GM10266 (cell line): ENCODE measurements at regions not wholly inside any gene's neighbourhood (a gene's known extent, or its start where the extent isn't known, plus 50 kb on each side); places are given as distances from the start of the nearest gene placed in this dataset.

Experiments
- DNase-seq: peaks from one replicate; pipeline ENCODE4 v3.0.0; 2012; ENCODE audit errors: extremely low spot score
- TF ChIP-seq, protein P1 (sequence below): IDR thresholded peaks from 2 replicates; pipeline ENCODE4 v1.5.1; 2012; ENCODE audit warnings: mild to moderate bottlenecking, low read depth; ENCODE audit not compliant: control insufficient read depth, insufficient read depth; ENCODE audit errors: missing control alignments

DNA sequence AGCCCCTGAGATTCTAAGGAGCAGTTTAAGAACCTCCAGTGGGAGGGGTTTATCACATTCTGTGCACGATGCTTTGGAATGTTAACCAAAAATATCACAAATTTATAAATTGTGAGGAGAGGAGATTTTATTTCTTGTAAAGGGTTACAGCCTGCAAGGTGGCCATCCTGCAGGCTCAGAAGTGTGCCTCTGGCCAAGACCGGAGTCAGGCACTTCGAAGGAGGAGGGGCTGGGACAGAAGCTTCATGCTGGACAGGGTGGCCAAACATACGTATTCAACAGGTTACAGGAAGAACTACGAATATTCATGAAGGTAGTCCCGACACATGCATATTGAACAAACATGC lies 144.1 kb upstream of the NCK2 start:
- no peak for DNase-seq
- TF ChIP-seq, protein P1, sequence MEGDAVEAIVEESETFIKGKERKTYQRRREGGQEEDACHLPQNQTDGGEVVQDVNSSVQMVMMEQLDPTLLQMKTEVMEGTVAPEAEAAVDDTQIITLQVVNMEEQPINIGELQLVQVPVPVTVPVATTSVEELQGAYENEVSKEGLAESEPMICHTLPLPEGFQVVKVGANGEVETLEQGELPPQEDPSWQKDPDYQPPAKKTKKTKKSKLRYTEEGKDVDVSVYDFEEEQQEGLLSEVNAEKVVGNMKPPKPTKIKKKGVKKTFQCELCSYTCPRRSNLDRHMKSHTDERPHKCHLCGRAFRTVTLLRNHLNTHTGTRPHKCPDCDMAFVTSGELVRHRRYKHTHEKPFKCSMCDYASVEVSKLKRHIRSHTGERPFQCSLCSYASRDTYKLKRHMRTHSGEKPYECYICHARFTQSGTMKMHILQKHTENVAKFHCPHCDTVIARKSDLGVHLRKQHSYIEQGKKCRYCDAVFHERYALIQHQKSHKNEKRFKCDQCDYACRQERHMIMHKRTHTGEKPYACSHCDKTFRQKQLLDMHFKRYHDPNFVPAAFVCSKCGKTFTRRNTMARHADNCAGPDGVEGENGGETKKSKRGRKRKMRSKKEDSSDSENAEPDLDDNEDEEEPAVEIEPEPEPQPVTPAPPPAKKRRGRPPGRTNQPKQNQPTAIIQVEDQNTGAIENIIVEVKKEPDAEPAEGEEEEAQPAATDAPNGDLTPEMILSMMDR = no peak

DNA sequence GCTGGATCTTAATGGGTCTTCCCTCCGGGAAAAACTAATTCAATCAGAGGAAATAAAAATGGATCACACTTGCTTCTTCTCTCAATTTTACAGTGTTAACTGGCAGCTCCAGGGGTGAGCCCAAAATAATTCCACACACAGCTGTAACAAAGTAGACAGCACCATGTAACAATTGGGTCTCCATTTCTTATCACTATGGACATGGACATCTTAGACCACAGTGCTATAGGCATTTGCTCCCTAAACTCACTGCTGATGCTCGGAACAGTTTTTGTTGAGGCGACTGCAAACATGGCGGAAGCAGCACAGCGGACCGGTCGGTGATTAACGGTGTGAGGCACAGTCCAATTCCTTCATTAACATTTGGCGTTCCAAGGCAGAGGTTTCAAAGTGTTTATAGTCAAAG lies 144.7 kb upstream of the NCK2 start:
- TF ChIP-seq, protein P1 = no peak
- DNase-seq = no peak

- no peak for DNase-seq
Measured at GRCh38 chr2:105598829-105599698, 145.6 kb upstream of the NCK2 start.

GRCh38 chr2:105597806-105598803 lies 146.6 kb upstream of the NCK2 start:
- TF ChIP-seq, protein P1 = no peak
- DNase-seq = no peak

More at GRCh38 chr2:105598829-105599698, 145.6 kb upstream of the NCK2 start:
- TF ChIP-seq, protein P1 = no peak

DNA sequence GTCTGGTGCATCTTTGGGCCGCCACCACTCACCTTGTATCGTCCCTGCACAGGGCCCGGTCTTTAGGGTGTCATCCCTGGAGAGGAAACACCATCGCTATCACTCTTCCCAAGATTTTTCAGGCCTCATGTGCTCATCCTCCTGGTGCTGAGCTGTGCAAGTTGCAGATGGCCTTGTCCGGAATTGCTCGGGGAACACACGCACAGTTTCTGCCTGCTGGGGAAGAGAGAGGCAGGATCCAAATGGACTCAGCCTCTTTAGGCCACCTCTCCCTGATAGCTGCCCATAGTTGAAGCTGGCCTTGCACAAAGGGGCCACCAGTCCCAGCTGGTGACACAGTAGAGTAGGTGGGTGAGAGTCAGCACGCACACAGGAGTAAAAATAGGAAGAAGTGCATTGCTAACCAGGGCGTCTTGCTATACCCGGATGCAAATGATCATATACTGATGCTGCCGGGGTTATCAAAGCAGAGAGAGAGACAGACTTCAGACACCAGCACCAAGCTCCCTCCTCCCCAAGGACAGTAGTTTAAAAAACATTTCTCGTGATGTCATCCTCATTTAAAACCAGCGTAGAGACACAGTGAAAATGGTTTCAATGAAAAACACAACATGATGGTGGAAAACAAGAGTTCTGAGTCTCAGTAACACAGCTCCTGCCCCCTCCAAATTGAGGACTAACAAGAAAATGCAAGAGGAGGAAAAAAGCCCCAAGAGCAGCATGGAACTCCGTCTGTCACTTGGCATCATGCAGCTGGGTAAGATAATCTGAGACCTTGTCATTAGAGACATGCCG lies 147.5 kb upstream of the NCK2 start:
- TF ChIP-seq, protein P1 = no peak
- DNase-seq = no peak

DNA sequence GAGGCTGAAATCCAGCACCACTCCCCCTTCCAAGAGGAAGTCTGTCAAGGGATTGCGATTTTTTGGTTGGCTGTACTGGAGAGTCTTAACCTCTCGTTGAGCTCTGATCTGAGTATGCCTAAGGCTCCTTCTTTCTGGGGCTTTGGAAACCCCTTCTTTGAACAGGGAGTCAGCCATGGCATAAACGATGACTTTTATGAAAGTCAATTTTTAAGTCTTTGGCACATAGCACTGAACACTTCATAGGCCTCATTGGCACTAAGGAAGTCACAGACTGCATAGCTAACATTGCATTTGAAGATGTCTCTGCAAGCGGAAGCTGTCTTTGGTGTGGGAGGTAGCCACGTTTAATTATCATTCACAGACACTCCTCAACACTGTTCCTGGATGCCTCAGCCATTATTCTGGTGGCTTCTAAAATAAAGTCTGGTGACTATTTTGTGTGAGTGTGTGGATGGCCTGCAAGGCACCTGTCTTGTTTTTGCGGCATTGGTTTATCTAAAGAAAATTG lies 148.2 kb upstream of the NCK2 start:
- TF ChIP-seq, protein P1 = no peak
- DNase-seq = no peak
